ENCODE measurements at regions not wholly inside any gene's neighbourhood (a gene's known extent, or its start where the extent isn't known, plus 50 kb on each side); places are given as distances from the start of the nearest gene placed in this dataset.

DNA sequence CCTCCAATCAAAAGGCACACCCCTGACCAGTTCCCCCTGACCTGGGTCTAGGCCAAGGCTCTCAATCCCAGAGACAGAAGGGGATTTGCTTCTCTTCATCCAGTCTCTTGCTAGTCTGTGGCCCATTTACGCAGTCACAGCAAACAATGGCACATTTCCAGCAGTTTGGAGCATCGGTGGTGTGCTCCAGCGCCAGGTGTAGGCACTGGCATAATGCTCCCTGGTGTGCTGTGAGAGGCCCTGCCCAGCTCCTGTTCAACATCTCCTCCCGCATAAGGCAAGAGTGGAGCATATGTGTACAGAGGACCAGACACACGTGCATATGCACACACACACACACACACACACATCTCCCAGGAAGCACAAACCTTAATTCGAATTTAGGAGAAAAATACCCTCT is 79.5 kb upstream of the ERCC6L2 start:
- H2BK20ac ChIP-seq (ENCODE audit: low read depth, low read length, poor library complexity, severe bottlenecking): no peak overlapping the region
- no peak overlapping the region for H2BK5ac ChIP-seq (ENCODE audit: insufficient read length, low read length)
- no peaks in the 10 kb centered on the region for H4K20me1 ChIP-seq (ENCODE audit: control insufficient read depth, insufficient read depth, insufficient read length)
- H3K14ac ChIP-seq (ENCODE audit: insufficient read depth, low read length): no peak overlapping the region
- no peak overlapping the region for H2AK5ac ChIP-seq (ENCODE audit: insufficient read length, low read length)
- H3K4me2 ChIP-seq (ENCODE audit: insufficient read depth, insufficient read length, low read length): no peak overlapping the region
- H3K79me1 ChIP-seq (ENCODE audit: insufficient read depth, low read depth, low read length, poor library complexity, severe bottlenecking): no peaks in the 10 kb centered on the region
- no peaks in the 10 kb centered on the region for H3K9me3 Mint-ChIP-seq
- H2BK15ac ChIP-seq (ENCODE audit: low read depth, low read length): no peak overlapping the region
- H3K56ac ChIP-seq (ENCODE audit: insufficient read length, low read depth, low read length): no peak overlapping the region
- no peak overlapping the region for H2BK120ac ChIP-seq (ENCODE audit: low read depth, low read length, poor library complexity, severe bottlenecking)
- no peak overlapping the region for H3K18ac ChIP-seq (ENCODE audit: insufficient read length, low read depth, low read length)
- H3K23me2 ChIP-seq (ENCODE audit: insufficient read length, low read depth, low read length, poor library complexity, severe bottlenecking): no peaks in the 10 kb centered on the region
- H2BK12ac ChIP-seq (ENCODE audit: insufficient read length, low read depth, low read length): no peak overlapping the region
- peaks cover 6% of the 10 kb centered on the region in 2 experiments for H3K4me1 Mint-ChIP-seq
- H3K27ac Mint-ChIP-seq: no peak overlapping the region
- no peak overlapping the region for H3K23ac ChIP-seq (ENCODE audit: insufficient read length, low read depth, low read length)
- H3K27ac ChIP-seq (ENCODE audit: insufficient read length, low read depth, low read length): no peak overlapping the region
- no peak overlapping the region for H3K4ac ChIP-seq (ENCODE audit: low read depth, low read length)
- no peak overlapping the region for H4K8ac ChIP-seq (replicated peaks; ENCODE audit: insufficient read length, low read depth, low read length)
- no peak overlapping the region for H4K5ac ChIP-seq (ENCODE audit: insufficient read length, low read depth, low read length)
- H3K79me2 ChIP-seq (ENCODE audit: insufficient read depth, low read length): no peaks in the 10 kb centered on the region
- H3T11ph ChIP-seq (ENCODE audit: low read length): no peak overlapping the region
- H3K36me3 Mint-ChIP-seq (ENCODE audit: insufficient read depth in 1 of 3, low read depth in 3 of 3): no peaks in the 10 kb centered on the region
- no peak for DNase-seq
- no peaks in the 10 kb centered on the region for H3K27me3 ChIP-seq (ENCODE audit: insufficient read depth, low read length)
- H4K91ac ChIP-seq (ENCODE audit: insufficient read length, low read depth, low read length): no peak overlapping the region
- TF ChIP-seq, protein P1, sequence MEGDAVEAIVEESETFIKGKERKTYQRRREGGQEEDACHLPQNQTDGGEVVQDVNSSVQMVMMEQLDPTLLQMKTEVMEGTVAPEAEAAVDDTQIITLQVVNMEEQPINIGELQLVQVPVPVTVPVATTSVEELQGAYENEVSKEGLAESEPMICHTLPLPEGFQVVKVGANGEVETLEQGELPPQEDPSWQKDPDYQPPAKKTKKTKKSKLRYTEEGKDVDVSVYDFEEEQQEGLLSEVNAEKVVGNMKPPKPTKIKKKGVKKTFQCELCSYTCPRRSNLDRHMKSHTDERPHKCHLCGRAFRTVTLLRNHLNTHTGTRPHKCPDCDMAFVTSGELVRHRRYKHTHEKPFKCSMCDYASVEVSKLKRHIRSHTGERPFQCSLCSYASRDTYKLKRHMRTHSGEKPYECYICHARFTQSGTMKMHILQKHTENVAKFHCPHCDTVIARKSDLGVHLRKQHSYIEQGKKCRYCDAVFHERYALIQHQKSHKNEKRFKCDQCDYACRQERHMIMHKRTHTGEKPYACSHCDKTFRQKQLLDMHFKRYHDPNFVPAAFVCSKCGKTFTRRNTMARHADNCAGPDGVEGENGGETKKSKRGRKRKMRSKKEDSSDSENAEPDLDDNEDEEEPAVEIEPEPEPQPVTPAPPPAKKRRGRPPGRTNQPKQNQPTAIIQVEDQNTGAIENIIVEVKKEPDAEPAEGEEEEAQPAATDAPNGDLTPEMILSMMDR (conservative IDR thresholded peaks at IDR 0.05): no peak
- H3K9ac ChIP-seq (ENCODE audit: extremely low read depth, insufficient read length, low read length): no peak overlapping the region
- no peak overlapping the region for H3K4me3 Mint-ChIP-seq
- WGBS (ENCODE audit: extremely low coverage, insufficient read length, low lambda C conversion rate): no CpG with 5 or more reads among the region's 6 CpGs
- no peaks in the 10 kb centered on the region for H3K9me3 ChIP-seq (ENCODE audit: control insufficient read depth, low read depth, low read length)
- H3K27me3 Mint-ChIP-seq (ENCODE audit: low read depth): no peaks in the 10 kb centered on the region; the same call in 1 of the 2 replicates
- H3K4me1 ChIP-seq (ENCODE audit: insufficient read depth, low read length): no peaks in the 10 kb centered on the region; the same call in 1 of the 2 replicates
- H2AFZ ChIP-seq (ENCODE audit: low read length): no peak overlapping the region

All from H9 (cell line).